Spinal cord (tissue), 9 donors: ENCODE measurements at regions not wholly inside any gene's neighbourhood (a gene's known extent, or its start where the extent isn't known, plus 50 kb on each side); places are given as distances from the start of the nearest gene placed in this dataset.
A peak's percentile ranks its signal among the peaks of the same experiment; 100 is the strongest.

Experiments used
- DNase-seq, 6 donors: peaks; one replicate each; pipeline versions ENCODE4 v3.0.0 to v3.0.0-alpha.2; 2013 to 2015; ENCODE audit warnings: low spot score in 6 of 6, low read depth in 4 of 6
- H3K27ac ChIP-seq: one replicate; pipeline ENCODE4 v1.5.1; 2013; ENCODE audit warnings: low read depth, low read length, control low read depth
- H3K27me3 ChIP-seq: one replicate; pipeline ENCODE4 v1.6.1; 2013; ENCODE audit warnings: low read length; ENCODE audit not compliant: control insufficient read depth, insufficient read depth
- H3K36me3 ChIP-seq: one replicate; pipeline ENCODE4 v1.6.1; 2013; ENCODE audit warnings: low read length; ENCODE audit not compliant: control insufficient read depth, insufficient read depth
- H3K4me1 ChIP-seq: one replicate; pipeline ENCODE4 v1.6.1; 2013; ENCODE audit warnings: low read length; ENCODE audit not compliant: control insufficient read depth, insufficient read depth
- H3K4me3 ChIP-seq: one replicate; pipeline ENCODE4 v1.5.1; 2013; ENCODE audit warnings: low read depth, low read length, control low read depth
- H3K9me3 ChIP-seq: one replicate; pipeline ENCODE4 v1.6.1; 2013; ENCODE audit warnings: low read length; ENCODE audit not compliant: control insufficient read depth, insufficient read depth
- WGBS: methylation state at CpG from one replicate; pipeline ENCODE4 v1.1.5; 2013; ENCODE audit warnings: missing lambda C conversion rate; ENCODE audit not compliant: insufficient coverage; 5-methylcytosine and 5-hydroxymethylcytosine counted together
- donor health status: healthy.

DNA sequence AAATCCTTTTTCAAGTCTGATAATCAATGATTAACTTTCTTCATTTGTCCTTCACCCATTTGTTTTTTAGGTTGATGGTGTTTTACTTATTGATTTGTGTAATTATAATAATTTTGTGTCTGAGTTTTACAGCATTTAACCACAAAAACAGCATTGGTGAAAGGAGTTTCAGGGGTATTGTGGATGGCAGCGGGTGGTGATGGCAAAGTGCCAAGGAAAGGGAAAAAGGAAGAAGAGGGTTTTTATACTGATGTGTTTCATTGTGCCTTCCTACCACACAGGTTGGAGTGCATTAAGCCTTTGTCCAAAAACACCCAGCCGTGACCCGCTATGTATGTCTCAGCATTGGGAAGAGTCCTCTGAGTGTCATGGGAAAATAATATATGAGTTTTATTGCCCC is 150.3 kb downstream of the DAD1 start:
- Histone ChIP-seq H3K36me3 (no peaks in the 10 kb centered on the region), H3K4me1 (no peaks in the 10 kb centered on the region), H3K27me3 (no peaks in the 10 kb centered on the region), H3K9me3 (no peaks in the 10 kb centered on the region), H3K27ac (no peak overlapping the region), H3K4me3 (no peak overlapping the region)
- WGBS = no CpG with 5 or more reads among the region's 3 CpGs
- peak in 2 of 6 donors; percentile 51 to 64 for DNase-seq

DNA sequence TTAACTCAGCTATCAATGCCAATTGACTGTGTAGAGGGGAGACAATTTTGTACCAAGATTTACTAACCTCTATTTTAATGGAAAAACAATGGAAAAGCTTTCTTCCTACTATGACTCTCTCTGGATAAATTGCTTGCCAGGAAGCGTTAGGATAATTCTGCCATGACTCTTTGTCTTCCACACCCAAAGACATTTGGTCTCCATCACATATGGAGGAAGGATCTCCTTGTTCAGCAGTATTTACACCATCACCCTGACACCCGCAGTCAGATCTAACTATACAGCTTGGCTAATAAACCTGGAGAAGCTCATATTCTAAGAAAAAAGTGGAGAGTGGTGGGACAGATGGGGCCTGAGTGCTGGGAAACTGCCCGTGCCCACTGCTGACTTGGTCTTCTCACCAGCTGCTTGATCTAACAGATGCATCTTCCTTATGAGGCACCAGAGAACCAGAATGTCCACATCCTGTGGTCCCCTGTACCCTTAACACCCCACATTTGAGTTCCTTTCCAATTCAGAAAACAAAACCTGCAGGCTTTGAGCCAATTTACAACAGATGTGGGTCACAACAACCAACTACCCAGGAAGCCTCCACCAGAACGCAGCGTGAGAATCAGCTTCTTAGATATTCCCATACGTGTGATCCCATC is 154.0 kb downstream of the DAD1 start:
- H3K9me3 ChIP-seq = no peaks in the 10 kb centered on the region
- H3K27ac ChIP-seq = no peak overlapping the region
- WGBS = 86% methylated on average over 1 of the region's 6 CpGs
- H3K4me3 ChIP-seq = no peak overlapping the region
- H3K4me1 ChIP-seq = no peaks in the 10 kb centered on the region
- DNase-seq = no peak
- H3K27me3 ChIP-seq = no peaks in the 10 kb centered on the region
- no peaks in the 10 kb centered on the region for H3K36me3 ChIP-seq

GRCh38 chr14:22434030-22434429 is 155.0 kb downstream of the DAD1 start:
- H3K36me3 ChIP-seq = no peaks in the 10 kb centered on the region
- no peaks in the 10 kb centered on the region for H3K4me1 ChIP-seq
- no peaks in the 10 kb centered on the region for H3K9me3 ChIP-seq
- H3K27ac ChIP-seq = no peak overlapping the region
- DNase-seq = no peak
- no peaks in the 10 kb centered on the region for H3K27me3 ChIP-seq
- no peak overlapping the region for H3K4me3 ChIP-seq
- WGBS = no CpG with 5 or more reads among the region's 4 CpGs

- Histone ChIP-seq H3K27ac (peak overlapping the region; percentile 36), H3K9me3 (no peaks in the 10 kb centered on the region), H3K27me3 (no peaks in the 10 kb centered on the region), H3K36me3 (no peaks in the 10 kb centered on the region), H3K4me1 (peaks cover under 1% of the 10 kb centered on the region), H3K4me3 (no peak overlapping the region)
- peak in 2 of 6 donors; percentile 46 to 63 for DNase-seq
- WGBS = 21% methylated on average over 3 of the region's 4 CpGs
Observed at GRCh38 chr14:22433069-22433468, 156.0 kb downstream of the DAD1 start.

DNA sequence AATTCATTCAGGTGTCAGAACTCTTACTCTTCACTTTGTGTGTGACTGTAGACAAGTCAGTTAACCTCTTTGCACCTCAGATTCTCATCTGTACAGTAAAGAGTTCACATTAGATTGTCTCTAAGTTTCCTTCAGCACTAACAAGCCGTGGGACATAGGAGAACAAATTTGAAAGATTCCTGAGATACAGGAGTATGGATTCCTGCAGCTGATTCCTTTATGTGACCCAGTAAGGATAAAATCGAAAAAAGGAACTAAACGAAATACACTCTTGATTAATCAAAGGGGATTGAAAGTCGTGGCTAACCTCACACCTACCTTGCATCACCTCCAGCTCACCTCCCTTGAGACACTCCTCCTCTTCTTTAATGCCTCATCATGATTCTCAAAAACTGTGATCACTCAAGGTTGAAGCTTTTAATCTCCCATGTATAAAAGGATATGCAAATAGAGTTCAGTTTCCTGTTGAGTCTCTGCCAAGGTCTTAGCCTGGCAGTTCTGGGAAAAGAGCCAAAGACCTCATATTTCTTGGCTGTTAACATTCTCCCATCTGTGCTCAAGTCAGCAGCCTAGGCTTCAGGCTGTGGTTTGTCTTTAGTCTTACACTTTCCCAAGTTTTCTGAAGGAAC is 156.6 kb downstream of the DAD1 start:
- Histone ChIP-seq H3K36me3 (no peaks in the 10 kb centered on the region), H3K27me3 (no peaks in the 10 kb centered on the region), H3K9me3 (no peaks in the 10 kb centered on the region), H3K4me3 (no peak overlapping the region), H3K27ac (peak overlapping the region; percentile 36), H3K4me1 (peaks cover 7% of the 10 kb centered on the region)
- 0% methylated on average over 1 of the region's 4 CpGs for WGBS
- DNase-seq = peak; percentile 59 to 95 (median 74)

DNA sequence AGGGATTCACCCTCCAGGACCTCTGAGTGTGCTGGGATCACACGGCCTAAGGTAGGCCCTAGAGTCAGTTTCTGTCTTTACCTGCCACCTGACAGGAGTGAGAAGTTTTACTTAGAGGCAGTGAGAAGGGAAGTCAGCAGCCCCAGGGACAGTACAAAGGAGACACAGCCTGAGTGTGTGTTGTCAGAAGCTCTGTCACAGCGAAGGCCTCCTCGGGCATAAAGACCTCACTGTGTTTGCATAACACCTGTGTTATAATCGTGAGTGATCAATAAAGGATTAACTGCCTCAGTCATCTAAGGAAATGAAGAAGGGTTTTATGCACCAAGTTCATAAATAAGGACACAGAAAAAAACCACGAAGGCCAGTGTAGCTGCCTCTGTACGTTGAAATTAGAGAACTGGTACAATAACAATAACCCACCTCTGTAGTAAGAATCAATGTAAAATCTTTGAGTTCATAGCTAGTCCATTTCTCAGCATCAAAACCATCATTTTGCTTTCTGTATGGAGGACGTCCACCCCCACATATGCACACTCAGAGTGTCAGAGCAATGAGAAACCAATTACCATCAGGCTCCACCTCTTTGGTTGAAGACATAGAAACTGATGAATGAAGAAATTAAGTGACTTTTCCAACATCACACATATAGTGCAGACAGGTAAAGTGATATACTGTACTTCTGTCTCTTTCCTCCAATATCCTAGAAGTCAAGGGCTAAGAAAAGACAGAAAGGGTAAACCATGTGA is 159.3 kb downstream of the DAD1 start:
- 90% methylated on average over 3 of the region's 7 CpGs for WGBS
- H3K27ac ChIP-seq = no peak overlapping the region

DNA sequence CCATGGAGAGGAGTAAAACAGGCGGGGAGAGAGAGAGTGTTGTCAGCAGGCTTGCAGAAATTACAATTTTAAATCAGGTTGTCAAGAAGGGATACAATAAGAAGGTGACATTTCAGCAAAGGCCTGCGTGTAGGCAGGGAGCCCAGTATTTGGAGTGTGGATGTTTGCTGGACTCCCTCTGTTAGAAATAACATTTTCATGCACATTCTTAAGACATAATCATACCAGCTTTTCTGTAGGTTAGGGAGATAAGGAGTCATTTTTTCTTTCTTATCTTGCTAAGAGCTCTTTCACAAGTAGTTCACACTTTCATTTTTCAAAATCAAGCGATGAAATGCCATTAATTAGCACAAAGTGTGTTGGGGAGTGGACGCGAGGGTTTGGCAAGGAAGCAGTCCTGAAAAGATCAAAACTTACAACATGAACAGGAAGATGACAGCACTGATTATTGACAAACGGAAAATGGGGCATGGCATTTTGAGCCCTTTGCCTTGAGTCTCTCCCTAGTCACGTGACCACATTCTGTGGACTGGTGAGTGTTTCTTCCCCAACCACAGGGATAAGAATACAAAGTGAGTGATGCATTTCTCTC is 160.2 kb downstream of the DAD1 start:
- Histone ChIP-seq H3K27me3 (no peaks in the 10 kb centered on the region), H3K36me3 (no peaks in the 10 kb centered on the region), H3K4me3 (no peak overlapping the region), H3K4me1 (peaks cover 9% of the 10 kb centered on the region), H3K9me3 (no peaks in the 10 kb centered on the region), H3K27ac (no peak overlapping the region)
- 33% methylated on average over 1 of the region's 7 CpGs for WGBS
- peak in 2 of 6 donors; percentile 45 to 51 for DNase-seq

More for the DNA sequence above, 159.3 kb downstream of the DAD1 start:
- H3K9me3 ChIP-seq = no peaks in the 10 kb centered on the region
- no peaks in the 10 kb centered on the region for H3K36me3 ChIP-seq
- H3K4me1 ChIP-seq = peaks cover 9% of the 10 kb centered on the region
- DNase-seq = no peak
- no peaks in the 10 kb centered on the region for H3K27me3 ChIP-seq
- no peak overlapping the region for H3K4me3 ChIP-seq

DNA sequence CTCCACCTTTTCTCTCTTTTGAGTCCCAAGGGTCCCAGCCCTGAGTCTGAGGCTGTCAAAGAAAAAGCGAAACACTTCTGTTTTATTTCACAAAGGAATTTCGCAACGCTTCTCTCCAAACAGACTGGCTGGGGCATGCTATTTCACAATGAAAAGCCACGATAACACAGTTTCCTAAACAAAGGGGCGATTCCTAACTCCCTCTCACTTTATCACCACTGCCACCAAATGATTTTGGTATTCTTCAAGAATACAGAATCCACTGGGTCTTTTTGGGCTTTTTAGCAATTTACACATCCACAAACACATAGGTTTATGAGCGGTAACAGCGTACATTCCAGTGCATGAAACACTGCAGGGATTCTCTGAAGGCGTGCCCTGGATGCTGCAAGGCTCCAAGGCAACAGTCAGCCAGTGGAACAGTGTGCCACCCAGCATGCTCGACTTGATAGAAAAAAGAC is 161.2 kb downstream of the DAD1 start:
- no peaks in the 10 kb centered on the region for H3K36me3 ChIP-seq
- DNase-seq = peak in 2 of 6 donors; percentile 64 to 82
- no peaks in the 10 kb centered on the region for H3K9me3 ChIP-seq
- 9% methylated on average over 9 of the region's 9 CpGs for whole genome bisulfite sequencing
- no peak overlapping the region for H3K4me3 ChIP-seq
- no peaks in the 10 kb centered on the region for H3K27me3 ChIP-seq
- peaks cover 9% of the 10 kb centered on the region for H3K4me1 ChIP-seq
- no peak overlapping the region for H3K27ac ChIP-seq

GRCh38 chr14:22426711-22427110 is 162.3 kb downstream of the DAD1 start:
- no peak for DNase-seq
- no peak overlapping the region for H3K27ac ChIP-seq
- H3K4me3 ChIP-seq = no peak overlapping the region
- WGBS = 83% methylated on average over 4 of the region's 7 CpGs
- peaks cover 9% of the 10 kb centered on the region for H3K4me1 ChIP-seq
- no peaks in the 10 kb centered on the region for H3K36me3 ChIP-seq
- no peaks in the 10 kb centered on the region for H3K9me3 ChIP-seq
- no peaks in the 10 kb centered on the region for H3K27me3 ChIP-seq
